ENCODE measurements at regions not wholly inside any gene's neighbourhood (a gene's known extent, or its start where the extent isn't known, plus 50 kb on each side); places are given as distances from the start of the nearest gene placed in this dataset.

GRCh38 chr5:88394536-88395175, 126.0 kb upstream of the TMEM161B start:
- no peak for DNase-seq

DNA sequence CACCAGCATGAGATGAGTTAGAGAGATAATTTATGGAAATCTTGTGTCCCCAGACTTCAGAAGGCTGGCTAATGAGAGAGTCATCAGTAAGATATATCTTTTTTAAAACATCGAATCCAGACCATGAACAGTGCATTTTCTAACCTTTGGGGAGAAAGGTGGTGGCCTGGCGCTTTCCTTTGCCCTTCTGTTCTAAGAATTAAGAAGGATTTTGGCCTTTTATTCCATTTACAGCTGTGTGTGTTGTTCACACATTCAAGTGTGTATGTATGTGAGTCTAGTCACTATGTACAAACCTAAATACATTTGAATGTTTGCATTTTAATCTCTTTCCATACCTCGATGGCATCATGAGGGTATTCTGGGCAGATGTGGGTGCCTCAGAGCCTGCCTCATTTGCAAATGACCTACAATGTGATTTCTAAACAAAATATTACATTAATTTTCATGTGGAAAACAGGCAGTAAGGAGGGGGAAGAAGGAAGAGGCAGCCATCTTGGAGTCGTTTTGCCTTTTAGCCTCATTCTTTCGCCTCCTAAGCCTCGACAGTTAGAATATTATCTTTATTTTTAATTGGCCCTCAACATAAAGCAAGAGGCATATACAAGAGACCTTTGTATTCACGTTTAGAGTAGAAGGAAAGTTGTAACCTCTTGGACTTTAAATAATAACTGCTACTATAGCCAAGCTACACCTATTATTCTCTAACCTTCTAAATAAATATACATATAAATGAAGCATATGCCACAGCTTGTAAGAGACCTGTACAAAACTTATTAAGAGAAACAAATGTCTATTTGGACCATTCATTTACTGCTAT, 125.3 kb upstream of the TMEM161B start:
- no peak for DNase-seq

GRCh38 chr5:88393042-88393441, 124.4 kb upstream of the TMEM161B start:
- no peak for DNase-seq

DNA sequence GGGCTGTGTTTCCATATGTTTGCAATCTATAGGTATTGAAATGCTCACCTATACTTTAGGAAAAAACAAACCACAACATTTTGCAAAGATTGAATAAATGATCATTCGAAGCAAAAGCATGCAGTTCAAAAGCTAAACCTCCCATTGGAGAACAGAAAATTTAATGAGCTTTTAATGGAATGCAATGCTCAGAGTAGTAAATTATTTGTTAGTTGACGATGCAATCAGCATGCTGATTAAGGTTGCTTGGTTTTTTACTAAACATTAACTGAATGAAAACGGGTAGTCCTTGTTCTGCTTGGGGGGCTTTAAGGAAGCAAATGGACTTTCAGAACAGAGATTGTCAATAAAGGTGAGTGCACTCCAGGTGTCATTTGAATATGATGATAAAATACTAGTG, 123.3 kb upstream of the TMEM161B start:
- no peak for DNase-seq

- DNase-seq, result no peak
Observed at GRCh38 chr5:88391116-88391515, 122.5 kb upstream of the TMEM161B start.

GRCh38 chr5:88390481-88390880, 121.8 kb upstream of the TMEM161B start:
- DNase-seq, result no peak

DNA sequence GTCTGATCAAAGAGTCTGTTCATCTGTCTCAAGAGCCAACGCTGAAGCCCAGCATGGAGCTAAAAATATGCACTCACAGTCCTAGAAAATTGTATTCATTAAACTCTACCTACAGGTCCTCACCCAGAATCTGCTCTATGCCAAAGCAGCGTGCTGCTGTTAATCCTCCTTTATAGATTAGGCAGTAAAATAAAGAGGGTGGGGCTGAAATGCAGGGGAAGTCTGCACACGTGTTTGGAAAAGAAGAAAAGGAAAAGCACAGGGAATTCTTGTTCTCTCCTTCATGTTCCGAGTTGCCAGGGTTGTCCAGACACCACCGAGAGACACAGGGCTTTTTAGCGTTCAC, 121.4 kb upstream of the TMEM161B start:
- no peak for DNase-seq

- DNase-seq, result no peak
Observed at GRCh38 chr5:88389338-88390095, 120.9 kb upstream of the TMEM161B start.

DNA sequence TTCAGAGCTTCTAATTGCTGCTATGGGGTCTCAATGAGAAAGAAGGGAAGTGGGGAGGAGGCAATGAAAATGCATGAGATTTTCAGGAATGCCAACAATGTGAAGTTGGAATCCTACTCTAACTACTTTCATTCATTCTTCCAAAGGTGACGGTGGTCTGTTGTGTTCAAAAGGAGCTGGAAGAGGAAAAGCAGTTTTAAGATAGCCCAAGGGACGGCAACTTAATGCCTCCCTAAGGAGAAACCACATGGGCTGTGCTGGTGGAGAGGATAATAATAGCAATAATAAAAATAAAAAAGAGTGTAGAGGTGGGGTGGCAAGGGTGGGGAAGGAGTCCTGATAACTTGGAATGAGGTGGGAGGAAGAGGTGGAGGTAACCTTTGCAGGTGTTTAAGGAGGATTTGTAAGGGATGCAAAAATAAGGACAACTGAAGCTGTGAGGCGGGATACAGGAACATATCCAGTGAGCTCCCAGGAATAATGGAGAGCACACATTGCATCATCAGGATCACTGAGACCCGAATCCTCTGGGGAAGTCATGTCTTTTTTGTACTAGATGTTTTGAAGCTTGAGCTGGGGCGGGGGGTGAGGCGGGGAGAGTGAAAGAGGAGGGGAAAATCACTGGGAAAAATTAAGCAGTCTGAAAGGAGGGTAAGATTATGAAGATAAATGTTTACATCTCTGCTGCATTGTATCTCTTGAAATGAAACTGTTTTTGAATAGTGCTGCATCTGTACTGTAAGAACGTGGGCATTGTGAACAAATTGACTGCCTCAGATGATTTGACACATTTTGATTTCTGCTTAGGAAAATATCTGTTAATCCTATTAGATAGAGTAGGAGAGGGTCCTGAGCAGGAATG, 120.1 kb upstream of the TMEM161B start:
- no peak for DNase-seq

- DNase-seq, result no peak
Observed at GRCh38 chr5:88384886-88385285, 116.2 kb upstream of the TMEM161B start.

- DNase-seq, result no peak
Observed at GRCh38 chr5:88380332-88380731, 111.7 kb upstream of the TMEM161B start.

GRCh38 chr5:88377705-88378656, 109.3 kb upstream of the TMEM161B start:
- no peak for DNase-seq

- DNase-seq, result no peak
Observed at GRCh38 chr5:88377240-88377639, 108.6 kb upstream of the TMEM161B start.

- no peak for DNase-seq
Observed at GRCh38 chr5:88376728-88377127, 108.1 kb upstream of the TMEM161B start.

DNA sequence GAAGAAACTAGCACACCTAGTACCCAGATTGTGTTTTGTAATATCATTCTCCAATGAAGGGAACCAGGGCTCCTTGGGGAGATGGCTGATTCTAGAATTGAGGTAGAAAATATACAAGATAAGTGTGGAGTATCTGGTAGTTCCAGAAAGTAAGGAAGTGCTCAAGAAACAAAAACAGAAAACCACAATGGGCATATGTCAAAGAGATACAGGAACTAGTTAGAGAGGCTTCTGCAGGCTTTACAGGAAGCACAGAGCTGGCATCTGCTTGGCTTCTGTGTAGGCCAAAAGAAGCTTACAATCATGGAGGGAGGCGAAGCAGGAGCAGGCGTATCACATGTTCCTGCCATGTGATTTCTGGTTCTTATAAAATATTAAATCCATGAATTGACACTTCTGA, 105.7 kb upstream of the TMEM161B start:
- DNase-seq, result no peak

GRCh38 chr5:88370824-88371223, 102.2 kb upstream of the TMEM161B start:
- no peak for DNase-seq

- DNase-seq, result no peak
Observed at GRCh38 chr5:88368201-88368600, 99.6 kb upstream of the TMEM161B start.

GRCh38 chr5:88364991-88365390, 96.3 kb upstream of the TMEM161B start:
- no peak for DNase-seq

- DNase-seq, result no peak
Observed at GRCh38 chr5:88355490-88356050, 86.9 kb upstream of the TMEM161B start.

GRCh38 chr5:88325868-88326267, 57.2 kb upstream of the TMEM161B start:
- no peak for DNase-seq

DNA sequence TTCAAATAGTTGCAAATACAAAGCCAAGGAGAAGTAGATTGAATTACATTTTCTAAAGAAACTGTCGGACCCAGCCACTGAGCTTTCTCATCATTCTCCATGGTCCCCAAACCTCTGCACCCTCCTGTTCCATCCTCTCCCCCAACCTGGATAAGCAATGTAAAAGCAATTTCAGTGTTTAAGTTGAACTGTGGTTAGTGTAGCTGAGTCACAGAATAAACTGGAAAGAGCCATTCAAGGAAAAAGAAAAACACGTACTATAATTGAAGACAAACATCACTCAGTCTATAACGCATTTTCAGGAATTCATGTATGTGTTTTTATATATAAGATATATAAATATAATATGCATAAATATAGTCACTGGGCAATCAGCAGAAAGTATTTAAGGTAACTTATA, 54.1 kb upstream of the TMEM161B start:
- DNase-seq, result no peak
